ENCODE measurements at regions not wholly inside any gene's neighbourhood (a gene's known extent, or its start where the extent isn't known, plus 50 kb on each side); places are given as distances from the start of the nearest gene placed in this dataset.

- TF ChIP-seq POLR2A (IDR thresholded peaks at IDR 0.05; ENCODE audit: low read depth, low read length): no peak
- no peak for TF ChIP-seq POLR2AphosphoS5 (IDR thresholded peaks at IDR 0.05; ENCODE audit: low read depth, low read length)
Measured at GRCh38 chr9:117828466-117828865, 124.3 kb downstream of the TLR4 start.

Measured in GM12891 (cell line).